Limb (tissue), 2 donors: ENCODE measurements at regions not wholly inside any gene's neighbourhood (a gene's known extent, or its start where the extent isn't known, plus 50 kb on each side); places are given as distances from the start of the nearest gene placed in this dataset.
"Not testable (repeated sequence)": the region's sequence is repeated elsewhere in the genome, so short reads cannot be mapped to it uniquely, and the experiment has no call there.

Experiments used
- DNase-seq, 2 donors: peaks; one replicate each; pipeline ENCODE4 v3.0.0-alpha.2; 2016; ENCODE audit errors: extremely low spot score in 2 of 2

GRCh38 chr4:155473420-155474095 lies 96.8 kb upstream of the MAP9 start:
- no peak for DNase-seq

- DNase-seq: no peak
These were observed 91.5 kb upstream of the MAP9 start for GRCh38 chr4:155468282-155468681.

- DNase-seq: no peak
These were observed 73.9 kb upstream of the MAP9 start for GRCh38 chr4:155450676-155451075.

- no peak for DNase-seq
These were observed 68.5 kb upstream of the MAP9 start for GRCh38 chr4:155445306-155445705.

- no peak for DNase-seq
These were observed 68.0 kb upstream of the MAP9 start for GRCh38 chr4:155444721-155445120.

- peak; percentile 77 to 87 for DNase-seq
These were observed 65.7 kb upstream of the MAP9 start for GRCh38 chr4:155442267-155443105.

- no peak for DNase-seq
These were observed 64.7 kb upstream of the MAP9 start for GRCh38 chr4:155441475-155441874.

- not testable (repeated sequence) for DNase-seq
These were observed 63.0 kb upstream of the MAP9 start for GRCh38 chr4:155439760-155440159.

- DNase-seq: no peak
These were observed 58.1 kb upstream of the MAP9 start for GRCh38 chr4:155434904-155435303.

- DNase-seq: peak in 1 of 2 donors; percentile 3
These were observed 57.6 kb upstream of the MAP9 start for GRCh38 chr4:155434366-155434765.

GRCh38 chr4:155433636-155434360 lies 57.0 kb upstream of the MAP9 start:
- DNase-seq: no peak

GRCh38 chr4:155430895-155431795 lies 54.4 kb upstream of the MAP9 start:
- no peak for DNase-seq

GRCh38 chr4:155428128-155428527 lies 51.4 kb upstream of the MAP9 start:
- DNase-seq: no peak

GRCh38 chr4:155426953-155427352 lies 50.2 kb upstream of the MAP9 start:
- DNase-seq: no peak
